Thoracic aorta (tissue), 2 donors: ENCODE measurements at regions not wholly inside any gene's neighbourhood (a gene's known extent, or its start where the extent isn't known, plus 50 kb on each side); places are given as distances from the start of the nearest gene placed in this dataset.

ENCODE experiments used
- ATAC-seq: fragments of 150-250 bp; one replicate; pipeline ENCODE4 v1.8.0; 2017; ENCODE audit warnings: low read depth; ENCODE audit not compliant: insufficient number of reproducible peaks, low FRiP score
- DNase-seq: peaks from one replicate; pipeline ENCODE4 v3.0.0-alpha.2; 2020; ENCODE audit warnings: low spot score
- H3K27ac ChIP-seq, 2 donors: fragments of 200-600 bp; sonication (generic); 1 replicate in 1 of 2; 2 replicates in 1 of 2; pipeline ENCODE4 v1.5.1; 2016; ENCODE audit warnings: mild to moderate bottlenecking in 2 of 2, moderate library complexity in 2 of 2
- H3K27me3 ChIP-seq: fragments of 200-600 bp; sonication (generic); replicated peaks from 2 replicates; pipeline ENCODE4 v1.6.0; 2016; ENCODE audit warnings: mild to moderate bottlenecking; ENCODE audit not compliant: insufficient read depth
- H3K36me3 ChIP-seq: fragments of 200-600 bp; sonication (generic); one replicate; pipeline ENCODE4 v1.5.1; 2016
- H3K4me1 ChIP-seq, 2 donors: fragments of 200-600 bp; sonication (generic); 1 replicate in 1 of 2; 2 replicates in 1 of 2; pipeline versions ENCODE4 v1.5.1 to v1.6.0; 2016; ENCODE audit warnings: low read depth in 2 of 2, mild to moderate bottlenecking in 1 of 2; ENCODE audit not compliant: control insufficient read depth in 1 of 2
- H3K4me3 ChIP-seq: fragments of 200-600 bp; sonication (generic); 2 replicates; pipeline ENCODE4 v1.5.1; 2016; ENCODE audit warnings: mild to moderate bottlenecking
- H3K9me3 ChIP-seq: fragments of 200-600 bp; sonication (generic); 2 replicates; pipeline ENCODE4 v1.5.1; 2016
- CTCF ChIP-seq: fragments of 200-600 bp; sonication (generic); IDR thresholded peaks from one replicate; pipeline ENCODE4 v1.5.1; 2019; ENCODE audit warnings: antibody characterized with exemption

- DNase-seq = no peak
- Histone ChIP-seq H3K36me3 (no peaks in the 10 kb centered on the region), H3K4me3 (no peak overlapping the region), H3K27ac (no peak overlapping the region), H3K27me3 (no peaks in the 10 kb centered on the region), H3K4me1 (no peaks in the 10 kb centered on the region), H3K9me3 (no peaks in the 10 kb centered on the region)
- no peak for TF ChIP-seq CTCF
- no peak for ATAC-seq
Observed at GRCh38 chr6:10196090-10196489, 218.8 kb downstream of the TFAP2A start.

- Histone ChIP-seq H3K4me3 (no peak overlapping the region), H3K4me1 (no peaks in the 10 kb centered on the region), H3K36me3 (no peaks in the 10 kb centered on the region), H3K9me3 (no peaks in the 10 kb centered on the region), H3K27me3 (no peaks in the 10 kb centered on the region), H3K27ac (no peak overlapping the region)
- DNase-seq = no peak
- TF ChIP-seq CTCF = no peak
- ATAC-seq = peak; percentile 6
Observed at GRCh38 chr6:10194816-10195672, 219.8 kb downstream of the TFAP2A start.

GRCh38 chr6:10193321-10193720 lies 221.6 kb downstream of the TFAP2A start:
- no peak for ATAC-seq
- no peak for TF ChIP-seq CTCF
- no peak for DNase-seq

GRCh38 chr6:10190042-10190441 lies 224.8 kb downstream of the TFAP2A start:
- Histone ChIP-seq H3K4me1 (no peaks in the 10 kb centered on the region), H3K4me3 (no peak overlapping the region), H3K36me3 (no peaks in the 10 kb centered on the region), H3K9me3 (no peaks in the 10 kb centered on the region), H3K27ac (no peak overlapping the region), H3K27me3 (no peaks in the 10 kb centered on the region)
- DNase-seq = no peak
- ATAC-seq = no peak
- TF ChIP-seq CTCF = no peak

More at GRCh38 chr6:10193321-10193720, 221.6 kb downstream of the TFAP2A start:
- Histone ChIP-seq H3K4me1 (no peaks in the 10 kb centered on the region), H3K27ac (no peak overlapping the region), H3K36me3 (no peaks in the 10 kb centered on the region), H3K27me3 (no peaks in the 10 kb centered on the region), H3K9me3 (no peaks in the 10 kb centered on the region), H3K4me3 (no peak overlapping the region)

GRCh38 chr6:10184371-10185227 lies 230.3 kb downstream of the TFAP2A start:
- H3K9me3 ChIP-seq = no peaks in the 10 kb centered on the region

More at GRCh38 chr6:10184371-10185227, 230.3 kb downstream of the TFAP2A start:
- H3K4me3 ChIP-seq = no peak overlapping the region
- DNase-seq = no peak
- no peaks in the 10 kb centered on the region for H3K27me3 ChIP-seq
- H3K4me1 ChIP-seq = no peaks in the 10 kb centered on the region
- no peak for ATAC-seq
- no peaks in the 10 kb centered on the region for H3K36me3 ChIP-seq
- no peak for TF ChIP-seq CTCF
- H3K27ac ChIP-seq = no peak overlapping the region
